HCT116 (cell line): ENCODE measurements at regions not wholly inside any gene's neighbourhood (a gene's known extent, or its start where the extent isn't known, plus 50 kb on each side); places are given as distances from the start of the nearest gene placed in this dataset.

ENCODE experiments used
- ATAC-seq: fragments of 200-7000 bp; cut with Tn5 transposase; 2 replicates; pipeline ENCODE4 v1.9.1; 2020; ENCODE audit warnings: mild to moderate bottlenecking, moderate library complexity
- BruUV-seq: library from RNA; stranded (reverse); fragments of 400-500 nt; replicated peaks from 2 replicates; lab custom pipeline; 2021; lab: Mats Ljungman, UMichigan
- CTCF ChIA-PET: fragments of 300-600 bp; sonication (Branson Sonifier 250); formaldehyde crosslinking; loops from one replicate; lab custom pipeline; 2021; ENCODE audit warnings: antibody characterized with exemption; lab: Charles Lee
- POLR2A ChIA-PET: fragments of 300-600, 350-600 bp; sonication (Branson Sonifier 250); formaldehyde crosslinking; loops from one replicate; lab custom pipeline; 2021; ENCODE audit warnings: antibody characterized with exemption; lab: Charles Lee
- RAD21 ChIA-PET, 2 experiments: fragments of 300-600 bp; sonication (Branson Sonifier 250); formaldehyde crosslinking; loops; one replicate each; lab custom pipeline; 2023; ENCODE audit warnings: low total read pairs in 2 of 2; ENCODE audit not compliant: uncharacterized antibody in 2 of 2, unreplicated experiment in 2 of 2, low non-redundant PET in 1 of 2; lab: Charles Lee
- DNase-seq: peaks from one replicate; pipeline ENCODE4 v3.0.0-alpha.2; 2010; ENCODE audit warnings: low read depth, low spot score
- H2AFZ ChIP-seq: fragments of 200-600 bp; shearing (Covaris generic), sonication (generic); 2 replicates; pipeline ENCODE4 v1.6.1; 2017; ENCODE audit warnings: low read depth, mixed run types, mixed read lengths, antibody characterized with exemption, low read length; ENCODE audit not compliant: poor library complexity, severe bottlenecking
- H3K27ac ChIP-seq: 2 replicates; pipeline ENCODE4 v1.5.1; 2012; ENCODE audit warnings: low read depth, low read length
- H3K27me3 ChIP-seq: fragments of 200-600 bp; sonication (generic); 2 replicates; pipeline ENCODE4 v1.6.1; 2016; ENCODE audit warnings: mixed run types, low read length, mixed read lengths; ENCODE audit not compliant: insufficient read depth
- H3K36me3 ChIP-seq, 2 experiments: fragments of 200-500 bp in 1 of 2; fragments of 200-600 bp in 1 of 2; sonication (Bioruptor generic) in 1 of 2; sonication (generic) in 1 of 2; 2 replicates each; pipeline versions ENCODE4 v1.5.1 to v1.6.1; 2014 to 2016; ENCODE audit warnings: low read length in 2 of 2, inconsistent platforms in 1 of 2, mixed read lengths in 1 of 2, mixed run types in 1 of 2; ENCODE audit not compliant: insufficient read depth in 2 of 2, control insufficient read depth in 1 of 2
- H3K4me1 ChIP-seq, 2 experiments: fragments of 200-600 bp in 1 of 2; sonication (generic) in 1 of 2; 2 replicates each; pipeline versions ENCODE4 v1.5.1 to v1.6.1; 2012 to 2017; ENCODE audit warnings: low read length in 2 of 2, inconsistent platforms in 1 of 2, mild to moderate bottlenecking in 1 of 2, mixed read lengths in 1 of 2, mixed run types in 1 of 2, moderate library complexity in 1 of 2; ENCODE audit not compliant: insufficient read depth in 2 of 2, control insufficient read depth in 1 of 2
- H3K4me2 ChIP-seq: fragments of 200-600 bp; sonication (generic); 2 replicates; pipeline ENCODE4 v1.6.1; 2017; ENCODE audit warnings: mixed run types, low read length, mixed read lengths
- H3K4me3 ChIP-seq, 2 experiments: fragments of 200-600 bp in 1 of 2; sonication (generic) in 1 of 2; replicated peaks in 1 of 2; 2 replicates each; pipeline ENCODE4 v1.5.1; 2011 to 2016; ENCODE audit warnings: low read length in 2 of 2, control low read depth in 1 of 2, low read depth in 1 of 2, mild to moderate bottlenecking in 1 of 2, mixed read lengths in 1 of 2, mixed run types in 1 of 2
- H3K79me2 ChIP-seq: fragments of 200-600 bp; sonication (generic); 2 replicates; pipeline ENCODE4 v1.6.1; 2017; ENCODE audit warnings: mild to moderate bottlenecking, mixed run types, low read length, moderate library complexity, mixed read lengths; ENCODE audit not compliant: insufficient read depth
- H3K9ac ChIP-seq: fragments of 200-600 bp; sonication (generic); 2 replicates; pipeline ENCODE4 v1.6.1; 2016; ENCODE audit warnings: low read length, mixed read lengths
- H3K9me2 ChIP-seq: fragments of 200-600 bp; sonication (generic), shearing (Covaris generic); 2 replicates; pipeline ENCODE4 v1.6.1; 2017; ENCODE audit warnings: mixed run types, mild to moderate bottlenecking, moderate library complexity; ENCODE audit not compliant: insufficient read depth
- H3K9me3 ChIP-seq, 2 experiments: fragments of 200-500 bp in 1 of 2; fragments of 200-600 bp in 1 of 2; sonication (Bioruptor generic) in 1 of 2; sonication (generic) in 1 of 2; 2 replicates each; pipeline ENCODE4 v1.6.1; 2014 to 2017; ENCODE audit warnings: low read length in 2 of 2, mixed read lengths in 2 of 2, inconsistent platforms in 1 of 2, low read depth in 1 of 2, mild to moderate bottlenecking in 1 of 2, mixed run types in 1 of 2, moderate library complexity in 1 of 2; ENCODE audit not compliant: control insufficient read depth in 1 of 2, insufficient read depth in 1 of 2
- H4K20me1 ChIP-seq: fragments of 200-600 bp; sonication (generic), shearing (Covaris generic); 2 replicates; pipeline ENCODE4 v1.6.1; 2017; ENCODE audit warnings: mixed run types, mild to moderate bottlenecking, moderate library complexity; ENCODE audit not compliant: insufficient read depth
- CTCF ChIP-seq, 3 experiments: fragments of 200-600 bp in 1 of 3; sonication (generic) in 1 of 3; IDR thresholded peaks in 2 of 3; conservative IDR thresholded peaks in 1 of 3; 2 replicates each; pipeline ENCODE4 v1.5.1; 2012 to 2017; ENCODE audit warnings: low read depth in 2 of 3, low read length in 2 of 3, antibody characterized with exemption in 1 of 3, borderline replicate concordance in 1 of 3, control low read depth in 1 of 3, mild to moderate bottlenecking in 1 of 3, mixed read lengths in 1 of 3, mixed run types in 1 of 3, moderate library complexity in 1 of 3; ENCODE audit not compliant: insufficient read depth in 1 of 3
- ELF1 ChIP-seq: IDR thresholded peaks from 2 replicates; pipeline ENCODE4 v1.6.1; 2012; ENCODE audit warnings: low read depth, borderline replicate concordance
- EZH2phosphoT487 ChIP-seq: fragments of 200-600 bp; IDR thresholded peaks from 2 replicates; pipeline ENCODE4 v1.6.1; 2018; ENCODE audit warnings: antibody characterized with exemption, borderline replicate concordance
- FOSL1 ChIP-seq: IDR thresholded peaks from 2 replicates; pipeline ENCODE4 v1.6.1; 2012; ENCODE audit warnings: low read depth
- MAX ChIP-seq: IDR thresholded peaks from 2 replicates; pipeline ENCODE4 v1.6.1; 2012
- POLR2A ChIP-seq: IDR thresholded peaks from 2 replicates; pipeline ENCODE4 v1.7.0; 2011; ENCODE audit warnings: borderline replicate concordance; ENCODE audit not compliant: insufficient read depth, insufficient read length; ENCODE audit errors: extremely low read depth
- RAD21 ChIP-seq: IDR thresholded peaks from 2 replicates; pipeline ENCODE4 v1.6.1; 2012; ENCODE audit warnings: low read depth, mild to moderate bottlenecking
- REST ChIP-seq: IDR thresholded peaks from 2 replicates; pipeline ENCODE4 v1.6.1; 2012; ENCODE audit warnings: low read depth
- SIN3A ChIP-seq: IDR thresholded peaks from 2 replicates; pipeline ENCODE4 v1.6.1; 2012; ENCODE audit warnings: low read depth
- SP1 ChIP-seq: IDR thresholded peaks from 2 replicates; pipeline ENCODE4 v1.6.1; 2012; ENCODE audit warnings: low read depth
- SRF ChIP-seq: IDR thresholded peaks from 2 replicates; pipeline ENCODE4 v1.6.1; 2012; ENCODE audit warnings: low read depth
- TCF7L2 ChIP-seq: IDR thresholded peaks from 2 replicates; pipeline ENCODE4 v1.7.0; 2011; ENCODE audit warnings: borderline replicate concordance, inconsistent platforms; ENCODE audit not compliant: insufficient read depth, insufficient read length; ENCODE audit errors: extremely low read depth
- ZBTB33 ChIP-seq: IDR thresholded peaks from 2 replicates; pipeline ENCODE4 v1.6.1; 2011; ENCODE audit warnings: mild to moderate bottlenecking, low read length, moderate library complexity; ENCODE audit not compliant: insufficient replicate concordance; ENCODE audit errors: extremely low read depth
- ZFX ChIP-seq: fragments of 450-650 bp; IDR thresholded peaks from 2 replicates; pipeline ENCODE4 v1.6.1; 2017
- ZNF274 ChIP-seq: fragments of 200-500 bp; sonication (Bioruptor generic); IDR thresholded peaks from 2 replicates; pipeline ENCODE4 v1.6.1; 2014; ENCODE audit warnings: mild to moderate bottlenecking, low read depth, low read length, inconsistent platforms
- intact Hi-C: fragments of 100-400 bp; cut with micrococcal nuclease; formaldehyde crosslinking; loops from 2 replicates; pipeline ENCODE4 v1.10.0; 2022

GRCh38 chr11:96760306-96760705, 370.5 kb downstream of the JRKL start:
- BruUV-seq: no TSS peak
- CTCF ChIA-PET: no interaction called here
- ATAC-seq: no peak

More at GRCh38 chr11:96760306-96760705, 370.5 kb downstream of the JRKL start:
- intact Hi-C loops: no loop called here
- no peak overlapping the region for H3K4me3 ChIP-seq
- no peak overlapping the region for H2AFZ ChIP-seq
- no peak overlapping the region for H3K27ac ChIP-seq
- ChIA-PET RAD21 (no interaction called here), POLR2A (no interaction called here)
- H3K9ac ChIP-seq: no peak overlapping the region
- H3K9me3 ChIP-seq: peaks cover 4% of the 10 kb centered on the region in 2 experiments; a peak in 1 of 4 replicates
- no peaks in the 10 kb centered on the region for H3K4me1 ChIP-seq
- H3K4me2 ChIP-seq: no peak overlapping the region
- no peak for DNase-seq
- H3K9me2 ChIP-seq: no peaks in the 10 kb centered on the region
- no peak for TF ChIP-seq CTCF (IDR thresholded peaks at IDR 0.05 in 2 of 3, conservative IDR thresholded peaks at IDR 0.05 in 1 of 3; ENCODE audit: borderline replicate concordance in 1 of 3, insufficient read depth in 1 of 3, low read depth in 2 of 3, low read length in 2 of 3)
- no peak for TF ChIP-seq ZNF274
- TF ChIP-seq SP1: no peak
- no peak for TF ChIP-seq TCF7L2
- no peak for TF ChIP-seq ZBTB33
- TF ChIP-seq SRF: no peak
- TF ChIP-seq MAX: no peak
- TF ChIP-seq FOSL1: no peak
- no peak for TF ChIP-seq ZFX
- TF ChIP-seq EZH2phosphoT487: no peak
- TF ChIP-seq REST: no peak
- TF ChIP-seq POLR2A: no peak
- no peak for TF ChIP-seq ELF1
- TF ChIP-seq SIN3A: no peak
- no peak for TF ChIP-seq RAD21
- no peaks in the 10 kb centered on the region for H3K27me3 ChIP-seq
- no peaks in the 10 kb centered on the region; the same call in 1 of the 2 replicates for H4K20me1 ChIP-seq
- H3K36me3 ChIP-seq: no peaks in the 10 kb centered on the region
- no peaks in the 10 kb centered on the region for H3K79me2 ChIP-seq
